GM18499 (cell line): ENCODE measurements at regions not wholly inside any gene's neighbourhood (a gene's known extent, or its start where the extent isn't known, plus 50 kb on each side); places are given as distances from the start of the nearest gene placed in this dataset.
"Not testable (repeated sequence)": the region's sequence is repeated elsewhere in the genome, so short reads cannot be mapped to it uniquely, and the experiment has no call there.

ENCODE experiments used
- ATAC-seq: cut with Tn5 transposase; IDR thresholded peaks from one replicate; pipeline ENCODE4 v1.9.1; 2021; ENCODE audit warnings: moderate number of reproducible peaks; ENCODE audit not compliant: insufficient read depth, unreplicated experiment

- no peak for ATAC-seq
These were observed 895.6 kb downstream of the SLC6A15 start for GRCh38 chr12:84016956-84017355.

GRCh38 chr12:83997423-83997822 lies 915.2 kb downstream of the SLC6A15 start:
- ATAC-seq = no peak

GRCh38 chr12:83996671-83997070 lies 915.9 kb downstream of the SLC6A15 start:
- ATAC-seq = no peak

GRCh38 chr12:83985084-83985483 lies 927.5 kb downstream of the SLC6A15 start:
- no peak for ATAC-seq

- no peak for ATAC-seq
These were observed 932.2 kb downstream of the SLC6A15 start for GRCh38 chr12:83980398-83980797.

- ATAC-seq = no peak
These were observed 932.8 kb downstream of the SLC6A15 start for GRCh38 chr12:83979785-83980184.

GRCh38 chr12:83971781-83972180 lies 940.8 kb downstream of the SLC6A15 start:
- ATAC-seq = no peak

GRCh38 chr12:83960767-83961166 lies 951.8 kb downstream of the SLC6A15 start:
- ATAC-seq = no peak

- ATAC-seq = no peak
These were observed 953.6 kb downstream of the SLC6A15 start for GRCh38 chr12:83958997-83959396.

- ATAC-seq = no peak
These were observed 957.5 kb downstream of the SLC6A15 start for GRCh38 chr12:83954956-83955601.

- ATAC-seq = no peak
These were observed 958.4 kb downstream of the SLC6A15 start for GRCh38 chr12:83954071-83954789.

GRCh38 chr12:83945871-83946270 lies 966.7 kb downstream of the SLC6A15 start:
- no peak for ATAC-seq

GRCh38 chr12:83939718-83940117 lies 972.9 kb downstream of the SLC6A15 start:
- no peak for ATAC-seq

GRCh38 chr12:83933615-83934014 lies 979.0 kb downstream of the SLC6A15 start:
- ATAC-seq = no peak

GRCh38 chr12:83932011-83932410 lies 980.6 kb downstream of the SLC6A15 start:
- ATAC-seq = no peak

GRCh38 chr12:83931451-83931850 lies 981.1 kb downstream of the SLC6A15 start:
- no peak for ATAC-seq

GRCh38 chr12:83929792-83930191 lies 982.8 kb downstream of the SLC6A15 start:
- ATAC-seq = not testable (repeated sequence)

GRCh38 chr12:83920821-83921547 lies 991.6 kb downstream of the SLC6A15 start:
- ATAC-seq = no peak

- no peak for ATAC-seq
These were observed 993.5 kb downstream of the SLC6A15 start for GRCh38 chr12:83919081-83919480.

- no peak for ATAC-seq
These were observed 1008.4 kb downstream of the SLC6A15 start for GRCh38 chr12:83904175-83904574.

- no peak for ATAC-seq
These were observed 1016.2 kb downstream of the SLC6A15 start for GRCh38 chr12:83896416-83896815.
